ENCODE measurements at regions not wholly inside any gene's neighbourhood (a gene's known extent, or its start where the extent isn't known, plus 50 kb on each side); places are given as distances from the start of the nearest gene placed in this dataset.

DNA sequence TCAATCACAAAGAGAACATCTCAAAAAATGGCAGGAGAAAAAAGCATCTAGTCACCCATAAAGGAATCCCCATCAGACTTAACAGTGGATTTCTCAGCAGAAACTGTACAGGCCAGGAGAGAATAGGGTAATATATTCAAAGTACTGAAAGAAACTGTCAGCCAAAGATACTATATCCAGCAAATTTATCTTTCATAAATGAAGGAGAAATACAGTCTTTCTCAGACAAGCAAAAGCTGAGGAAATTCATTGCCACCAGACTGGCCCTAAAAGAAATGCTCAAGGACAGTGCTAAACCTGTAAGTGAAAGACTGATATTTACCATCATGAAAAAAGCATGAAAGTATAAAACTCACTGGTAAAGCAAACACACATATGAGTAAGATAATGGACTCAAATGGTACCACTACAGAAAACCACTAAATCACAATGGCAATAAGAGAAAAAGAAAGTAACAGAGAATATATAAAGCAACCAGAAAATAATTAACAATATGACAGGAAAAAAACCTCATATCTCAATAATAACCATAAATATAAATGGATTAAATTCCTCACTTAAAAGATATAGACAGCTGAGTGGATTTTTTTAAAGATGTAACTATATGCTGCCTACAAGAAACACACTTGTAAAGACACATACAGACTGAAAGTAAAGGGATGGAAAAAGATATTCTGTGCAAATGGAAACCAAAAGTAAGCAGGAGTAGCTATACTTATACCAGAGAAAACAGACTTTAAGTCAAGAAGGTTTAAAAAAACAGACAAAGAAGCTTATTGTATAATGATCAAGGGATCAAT lies 83.4 kb upstream of the STK39 start:
- no peak for TF ChIP-seq POLR2A (IDR thresholded peaks at IDR 0.05)
- TF ChIP-seq, protein P1, sequence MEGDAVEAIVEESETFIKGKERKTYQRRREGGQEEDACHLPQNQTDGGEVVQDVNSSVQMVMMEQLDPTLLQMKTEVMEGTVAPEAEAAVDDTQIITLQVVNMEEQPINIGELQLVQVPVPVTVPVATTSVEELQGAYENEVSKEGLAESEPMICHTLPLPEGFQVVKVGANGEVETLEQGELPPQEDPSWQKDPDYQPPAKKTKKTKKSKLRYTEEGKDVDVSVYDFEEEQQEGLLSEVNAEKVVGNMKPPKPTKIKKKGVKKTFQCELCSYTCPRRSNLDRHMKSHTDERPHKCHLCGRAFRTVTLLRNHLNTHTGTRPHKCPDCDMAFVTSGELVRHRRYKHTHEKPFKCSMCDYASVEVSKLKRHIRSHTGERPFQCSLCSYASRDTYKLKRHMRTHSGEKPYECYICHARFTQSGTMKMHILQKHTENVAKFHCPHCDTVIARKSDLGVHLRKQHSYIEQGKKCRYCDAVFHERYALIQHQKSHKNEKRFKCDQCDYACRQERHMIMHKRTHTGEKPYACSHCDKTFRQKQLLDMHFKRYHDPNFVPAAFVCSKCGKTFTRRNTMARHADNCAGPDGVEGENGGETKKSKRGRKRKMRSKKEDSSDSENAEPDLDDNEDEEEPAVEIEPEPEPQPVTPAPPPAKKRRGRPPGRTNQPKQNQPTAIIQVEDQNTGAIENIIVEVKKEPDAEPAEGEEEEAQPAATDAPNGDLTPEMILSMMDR (IDR thresholded peaks at IDR 0.05): no peak
